Neural cell (in vitro differentiated cells): ENCODE measurements at regions not wholly inside any gene's neighbourhood (a gene's known extent, or its start where the extent isn't known, plus 50 kb on each side); places are given as distances from the start of the nearest gene placed in this dataset.

Source experiments
- H2AFZ ChIP-seq: fragments of 200-600, 300-800 bp; sonication (generic), shearing (Covaris generic); 2 replicates; pipeline ENCODE4 v1.6.0; 2014; ENCODE audit warnings: low read depth, mild to moderate bottlenecking, antibody characterized with exemption, low read length, moderate library complexity
- H3F3A ChIP-seq: fragments of 200-600 bp; shearing (Covaris generic); 2 replicates; pipeline ENCODE4 v1.6.1; 2016; ENCODE audit warnings: mild to moderate bottlenecking, moderate library complexity, mixed read lengths, antibody characterized with exemption, low read length; ENCODE audit not compliant: insufficient read depth, poor library complexity, severe bottlenecking
- H3K27ac ChIP-seq: fragments of 200-600, 300-800 bp; sonication (generic), shearing (Covaris generic); 2 replicates; pipeline ENCODE4 v1.5.1; 2014; ENCODE audit warnings: mild to moderate bottlenecking, low read length, moderate library complexity
- H3K27me3 ChIP-seq: fragments of 300-800, 200-600 bp; sonication (generic), shearing (Covaris generic); 2 replicates; pipeline ENCODE4 v1.6.0; 2014; ENCODE audit warnings: mild to moderate bottlenecking, low read depth, low read length, moderate library complexity; ENCODE audit not compliant: insufficient read depth
- H3K36me3 ChIP-seq: fragments of 300-800, 200-600 bp; sonication (generic), shearing (Covaris generic); 2 replicates; pipeline ENCODE4 v1.5.1; 2014; ENCODE audit warnings: mild to moderate bottlenecking, antibody characterized with exemption, low read length, moderate library complexity; ENCODE audit not compliant: insufficient read depth
- H3K4me2 ChIP-seq: fragments of 300-800, 200-600 bp; sonication (generic), shearing (Covaris generic); 2 replicates; pipeline ENCODE4 v1.6.0; 2014; ENCODE audit warnings: mild to moderate bottlenecking, low read length
- H3K4me3 ChIP-seq: fragments of 300-800, 200-600 bp; sonication (generic), shearing (Covaris generic); 2 replicates; pipeline ENCODE4 v1.5.1; 2014; ENCODE audit warnings: mild to moderate bottlenecking, low read length, moderate library complexity
- H3K79me2 ChIP-seq: fragments of 200-600 bp; shearing (Covaris generic); replicated peaks from 2 replicates; pipeline ENCODE4 v1.6.0; 2014; ENCODE audit warnings: mild to moderate bottlenecking, low read length, moderate library complexity; ENCODE audit not compliant: insufficient read depth
- H3K9ac ChIP-seq: fragments of 300-800, 200-600 bp; sonication (generic), shearing (Covaris generic); 2 replicates; pipeline ENCODE4 v1.6.1; 2016; ENCODE audit warnings: mild to moderate bottlenecking, low read length, mixed read lengths
- H3K9me2 ChIP-seq: fragments of 200-600 bp; shearing (Covaris generic); 2 replicates; pipeline ENCODE4 v1.6.1; 2016; ENCODE audit warnings: mild to moderate bottlenecking, low read length, mixed read lengths; ENCODE audit not compliant: insufficient read depth
- H3K9me3 ChIP-seq: fragments of 200-600, 300-800 bp; sonication (generic), shearing (Covaris generic); 2 replicates; pipeline ENCODE4 v1.6.1; 2016; ENCODE audit warnings: mild to moderate bottlenecking, mixed run types, low read length, moderate library complexity, mixed read lengths
- H4K20me1 ChIP-seq: fragments of 200-600 bp; shearing (Covaris generic); 2 replicates; pipeline ENCODE4 v1.6.1; 2016; ENCODE audit warnings: mild to moderate bottlenecking, mixed run types; ENCODE audit not compliant: insufficient read depth
- CTCF ChIP-seq: fragments of 450-650 bp; IDR thresholded peaks from 2 replicates; pipeline ENCODE4 v1.5.1; 2014; ENCODE audit warnings: antibody characterized with exemption, mild to moderate bottlenecking, moderate library complexity; ENCODE audit not compliant: poor library complexity, severe bottlenecking
- EP300 ChIP-seq: fragments of 450-650 bp; conservative IDR thresholded peaks from 2 replicates; pipeline ENCODE4 v1.6.1; 2014; ENCODE audit warnings: antibody characterized with exemption, mild to moderate bottlenecking, moderate library complexity; ENCODE audit not compliant: poor library complexity, severe bottlenecking
- EZH2 ChIP-seq: fragments of 200-600, 300-800 bp; shearing (Covaris generic), sonication (generic); IDR thresholded peaks from 2 replicates; pipeline ENCODE4 v1.6.1; 2014; ENCODE audit warnings: antibody characterized with exemption, low read length, borderline replicate concordance, mild to moderate bottlenecking; ENCODE audit not compliant: insufficient read depth, poor library complexity, severe bottlenecking
- MXI1 ChIP-seq: fragments of 450-650 bp; conservative IDR thresholded peaks from 2 replicates; pipeline ENCODE4 v1.6.1; 2014; ENCODE audit warnings: antibody characterized with exemption, mild to moderate bottlenecking; ENCODE audit not compliant: poor library complexity, severe bottlenecking
- POLR2AphosphoS5 ChIP-seq: IDR thresholded peaks from 2 replicates; pipeline ENCODE4 v1.6.1; 2012
- RAD21 ChIP-seq: fragments of 450-650 bp; conservative IDR thresholded peaks from 2 replicates; pipeline ENCODE4 v1.6.1; 2014; ENCODE audit warnings: antibody characterized with exemption, mild to moderate bottlenecking, moderate library complexity
- REST ChIP-seq: IDR thresholded peaks from 2 replicates; pipeline ENCODE4 v1.6.1; 2012; ENCODE audit warnings: borderline replicate concordance
- SMC3 ChIP-seq: fragments of 450-650 bp; conservative IDR thresholded peaks from 2 replicates; pipeline ENCODE4 v1.6.1; 2014; ENCODE audit warnings: antibody characterized with exemption, mild to moderate bottlenecking, moderate library complexity; ENCODE audit not compliant: poor library complexity
- TAF1 ChIP-seq: IDR thresholded peaks from 2 replicates; pipeline ENCODE4 v1.6.1; 2012; ENCODE audit warnings: low read depth

- H4K20me1 ChIP-seq = no peaks in the 10 kb centered on the region
- H3K9ac ChIP-seq = no peak overlapping the region
- no peak overlapping the region for H3K4me3 ChIP-seq
- H3F3A ChIP-seq = no peaks in the 10 kb centered on the region
- no peaks in the 10 kb centered on the region for H3K9me2 ChIP-seq
- TF ChIP-seq MXI1 (no peak), SMC3 (no peak), POLR2AphosphoS5 (no peak), RAD21 (no peak), EP300 (no peak), CTCF (no peak), REST (no peak), TAF1 (no peak), EZH2 (no peak)
- H3K36me3 ChIP-seq = no peaks in the 10 kb centered on the region
- H3K9me3 ChIP-seq = no peaks in the 10 kb centered on the region
- no peak overlapping the region for H2AFZ ChIP-seq
- no peak overlapping the region for H3K4me2 ChIP-seq
- no peaks in the 10 kb centered on the region for H3K79me2 ChIP-seq
- no peak overlapping the region for H3K27ac ChIP-seq
- H3K27me3 ChIP-seq = no peaks in the 10 kb centered on the region
Observed at GRCh38 chr7:136245327-136246004, 268.3 kb upstream of the MTPN start.

GRCh38 chr7:136234040-136234439 is 256.9 kb upstream of the MTPN start:
- H3F3A ChIP-seq = no peaks in the 10 kb centered on the region
- H3K9ac ChIP-seq = no peak overlapping the region
- no peak overlapping the region for H3K4me3 ChIP-seq
- H4K20me1 ChIP-seq = no peaks in the 10 kb centered on the region
- no peak overlapping the region for H3K27ac ChIP-seq
- H3K9me2 ChIP-seq = no peaks in the 10 kb centered on the region
- no peak for TF ChIP-seq EP300
- no peak for TF ChIP-seq REST
- no peak for TF ChIP-seq MXI1
- TF ChIP-seq SMC3 = no peak
- no peak for TF ChIP-seq POLR2AphosphoS5
- no peak for TF ChIP-seq CTCF
- TF ChIP-seq TAF1 = no peak
- TF ChIP-seq EZH2 = no peak
- no peak for TF ChIP-seq RAD21
- no peaks in the 10 kb centered on the region for H3K79me2 ChIP-seq
- no peak overlapping the region for H2AFZ ChIP-seq
- no peaks in the 10 kb centered on the region for H3K27me3 ChIP-seq
- no peaks in the 10 kb centered on the region for H3K36me3 ChIP-seq
- no peak overlapping the region for H3K4me2 ChIP-seq
- no peaks in the 10 kb centered on the region for H3K9me3 ChIP-seq
